LHCN-M2 (cell line): ENCODE measurements at regions not wholly inside any gene's neighbourhood (a gene's known extent, or its start where the extent isn't known, plus 50 kb on each side); places are given as distances from the start of the nearest gene placed in this dataset.
"Not testable (repeated sequence)": the region's sequence is repeated elsewhere in the genome, so short reads cannot be mapped to it uniquely, and the experiment has no call there.

Source experiments
- DNase-seq: peaks from one replicate; pipeline ENCODE4 v3.0.0-alpha.2; 2012; ENCODE audit warnings: low read depth

DNA sequence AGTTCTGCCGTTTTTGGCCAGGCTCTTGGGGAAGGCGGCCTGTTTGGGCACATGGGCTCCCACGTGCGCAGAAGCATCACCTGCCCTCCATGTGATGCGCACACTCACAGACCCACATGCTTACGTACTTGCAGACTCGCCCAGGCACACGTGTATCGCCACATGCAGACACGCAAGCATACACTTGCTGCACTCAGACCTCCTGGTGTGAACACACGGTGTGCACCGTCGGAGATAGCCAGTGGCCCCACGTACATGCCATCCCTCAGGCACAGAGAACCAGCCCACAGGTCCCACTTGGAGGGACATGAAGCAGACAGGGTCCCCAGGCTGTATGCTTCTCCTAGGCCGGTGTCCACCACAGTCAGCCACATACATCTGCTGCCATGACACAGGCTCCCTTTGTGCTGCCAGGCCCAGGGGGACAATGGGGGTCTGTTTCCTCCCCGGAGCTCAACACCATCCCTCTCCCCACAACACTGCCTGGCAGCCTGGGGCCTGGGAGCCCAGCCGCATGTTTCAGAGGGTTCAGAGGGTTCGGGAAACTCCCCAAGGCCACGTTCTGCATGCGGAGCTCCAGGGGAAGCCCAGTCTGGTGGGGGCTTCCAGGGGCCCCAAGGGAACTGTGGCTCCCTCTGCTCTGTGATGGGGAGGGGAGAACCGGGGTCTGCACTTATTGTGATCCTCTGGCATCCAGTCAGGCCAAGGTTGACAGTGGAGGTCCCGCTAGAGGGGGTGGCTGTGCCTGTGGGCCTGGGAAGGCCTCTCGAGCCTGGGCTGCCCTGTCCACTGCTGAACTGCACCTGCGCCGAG is 208.1 kb upstream of the HAAO start:
- DNase-seq = no peak

DNA sequence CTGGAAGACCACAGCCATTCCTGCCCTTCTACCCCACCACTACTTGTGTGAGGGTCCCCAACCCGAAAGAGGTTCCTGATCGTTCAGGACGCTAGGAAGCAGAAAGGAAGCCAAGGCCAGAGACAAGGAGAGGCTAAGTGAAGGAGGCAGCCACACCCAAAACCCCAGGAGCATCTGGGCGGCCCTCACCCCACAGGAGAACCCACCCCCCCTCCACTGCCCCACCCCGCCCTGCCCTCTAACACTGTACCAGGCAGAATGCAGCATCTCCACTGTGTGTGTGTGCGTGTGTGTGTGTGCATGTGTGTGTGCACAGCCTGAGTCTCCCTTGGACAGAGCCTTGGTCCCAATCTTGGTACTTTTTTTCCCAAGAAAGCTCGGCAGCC is 207.5 kb upstream of the HAAO start:
- DNase-seq = no peak

DNA sequence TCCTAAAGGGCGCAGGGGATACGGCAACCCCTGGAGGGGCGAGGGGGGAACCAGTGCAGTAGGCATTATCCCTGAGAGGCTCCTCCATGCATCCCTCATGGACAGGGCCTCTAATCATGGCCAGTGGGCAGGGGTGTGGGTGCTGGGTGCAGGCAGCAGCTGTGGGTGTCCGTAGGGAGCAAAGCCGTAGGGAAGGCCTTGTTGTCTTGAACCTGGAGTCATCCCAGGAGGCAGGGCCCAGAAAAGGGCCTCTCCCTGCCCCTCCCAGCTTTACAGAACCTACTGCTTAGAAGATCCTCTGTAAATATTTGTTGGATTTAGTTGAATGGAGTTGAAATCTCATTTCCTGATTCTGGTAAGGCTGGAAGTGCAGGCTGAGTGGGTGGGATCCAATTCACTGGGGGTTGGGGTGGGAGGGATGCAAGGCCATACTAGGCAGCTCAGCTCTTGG is 207.0 kb upstream of the HAAO start:
- no peak for DNase-seq

DNA sequence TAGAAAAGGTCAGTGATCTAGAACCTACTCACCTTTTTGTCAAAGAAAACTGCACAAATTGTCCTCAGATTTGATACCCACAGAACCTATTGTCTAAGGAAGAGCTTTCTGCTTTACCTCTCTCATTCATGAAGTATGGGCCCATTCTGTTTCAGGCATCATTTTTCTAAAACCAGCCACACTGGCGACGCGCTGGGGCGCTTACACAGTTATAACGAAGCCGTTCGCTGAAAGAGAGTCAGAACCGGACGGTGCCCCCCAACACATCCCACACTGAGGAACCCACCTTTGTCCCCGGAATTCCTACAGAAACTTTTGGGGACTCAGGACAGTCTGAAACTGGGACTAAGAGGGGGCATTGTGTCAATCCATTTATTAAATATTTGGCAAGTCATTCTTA is 206.3 kb upstream of the HAAO start:
- no peak for DNase-seq

DNA sequence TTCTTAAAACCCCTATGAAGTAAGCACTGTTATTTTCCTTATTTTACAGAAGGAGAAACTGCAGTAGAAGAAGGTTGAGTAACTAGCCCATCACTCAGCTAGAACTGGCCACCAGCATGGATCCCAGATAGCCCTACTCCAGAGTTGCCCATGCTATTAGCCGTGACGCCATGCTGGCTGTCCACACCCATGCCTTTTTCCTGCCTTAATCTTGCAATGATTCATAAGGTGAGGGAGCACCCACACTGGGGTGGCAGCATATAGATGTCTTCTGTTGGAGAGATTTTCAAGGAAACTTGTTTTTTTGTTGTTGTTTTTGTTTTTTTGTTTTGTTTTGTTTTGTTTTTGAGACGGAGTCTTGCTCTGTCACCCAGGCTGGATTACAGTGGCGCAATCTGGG is 204.1 kb upstream of the HAAO start:
- DNase-seq = no peak

DNA sequence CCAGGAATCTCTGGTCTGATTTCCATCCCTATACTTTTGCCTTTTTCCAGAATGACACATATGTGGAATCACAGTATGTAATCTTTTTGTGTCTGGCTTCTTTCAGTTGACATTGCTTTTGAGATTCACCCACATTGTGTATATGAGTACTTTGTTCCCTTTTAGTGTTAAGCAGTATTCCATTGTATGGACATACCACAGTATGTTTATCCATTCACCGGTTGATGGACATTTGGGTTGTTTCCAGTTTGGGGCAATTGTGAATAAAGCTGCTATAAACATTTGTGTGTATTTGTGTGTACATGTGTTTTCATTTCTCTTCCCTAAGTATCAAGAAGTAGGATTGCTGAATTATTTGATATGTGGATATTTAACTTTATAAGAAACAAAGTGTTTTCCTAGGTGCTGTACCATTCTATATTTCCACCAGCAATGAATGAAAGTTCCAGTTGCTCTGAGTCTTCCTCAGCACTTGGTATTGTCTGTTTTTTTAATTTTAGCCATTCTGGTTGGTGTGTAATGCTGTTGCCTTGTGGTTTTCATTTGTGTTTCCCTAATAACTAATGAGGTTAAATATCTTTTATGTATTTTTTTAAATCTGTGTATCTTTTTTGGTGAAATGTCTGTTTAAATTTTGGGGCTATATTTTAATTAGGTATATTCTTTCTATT is 203.5 kb upstream of the HAAO start:
- DNase-seq = no peak

DNA sequence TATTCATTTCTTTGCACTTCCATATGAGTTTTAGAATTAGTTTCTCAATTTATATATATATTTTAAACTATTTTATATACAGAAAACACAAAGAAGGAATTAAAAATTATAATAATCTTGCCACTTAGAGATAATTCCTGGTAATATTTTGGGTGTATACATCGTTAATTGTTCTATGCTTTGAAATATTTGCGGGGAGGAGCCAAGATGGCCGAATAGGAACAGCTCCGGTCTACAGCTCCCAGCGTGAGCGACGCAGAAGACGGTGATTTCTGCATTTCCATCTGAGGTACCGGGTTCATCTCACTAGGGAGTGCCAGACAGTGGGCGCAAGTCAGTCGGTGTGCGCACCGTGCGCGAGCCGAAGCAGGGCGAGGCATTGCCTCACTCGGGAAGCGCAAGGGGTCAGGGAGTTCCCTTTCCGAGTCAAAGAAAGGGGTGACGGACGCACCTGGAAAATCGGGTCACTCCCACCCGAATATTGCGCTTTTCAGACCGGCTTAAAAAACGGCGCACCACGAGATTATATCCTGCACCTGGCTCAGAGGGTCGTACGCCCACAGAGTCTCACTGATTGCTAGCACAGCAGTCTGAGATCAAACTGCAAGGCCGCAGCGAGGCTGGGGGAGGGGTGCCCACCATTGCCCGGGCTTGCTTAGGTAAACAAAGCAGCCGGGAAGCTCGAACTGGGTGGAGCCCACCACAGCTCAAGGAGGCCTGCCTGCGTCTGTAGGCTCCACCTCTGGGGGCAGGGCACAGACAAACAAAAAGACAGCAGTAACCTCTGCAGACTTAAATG is 197.1 kb upstream of the HAAO start:
- not testable (repeated sequence) for DNase-seq

DNA sequence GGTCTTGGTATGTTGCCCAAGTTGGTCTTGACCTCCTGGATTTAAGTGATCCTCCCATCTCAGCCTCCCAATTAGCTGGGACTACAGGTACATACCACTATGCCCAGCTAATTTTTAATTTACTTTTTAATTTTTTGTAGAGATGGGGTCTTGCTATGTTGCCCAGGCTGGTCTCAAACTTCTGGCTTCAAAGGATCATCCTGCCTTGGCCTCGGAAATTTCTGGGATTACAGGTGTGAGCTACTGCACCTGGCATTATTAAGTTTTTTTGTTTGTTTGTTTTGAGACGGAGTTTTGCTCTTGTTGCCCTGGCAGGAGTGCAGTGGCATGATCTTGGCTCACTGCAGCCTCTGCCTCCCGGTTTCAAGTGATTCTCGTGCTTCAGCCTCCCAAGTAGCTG is 195.7 kb upstream of the HAAO start:
- not testable (repeated sequence) for DNase-seq

DNA sequence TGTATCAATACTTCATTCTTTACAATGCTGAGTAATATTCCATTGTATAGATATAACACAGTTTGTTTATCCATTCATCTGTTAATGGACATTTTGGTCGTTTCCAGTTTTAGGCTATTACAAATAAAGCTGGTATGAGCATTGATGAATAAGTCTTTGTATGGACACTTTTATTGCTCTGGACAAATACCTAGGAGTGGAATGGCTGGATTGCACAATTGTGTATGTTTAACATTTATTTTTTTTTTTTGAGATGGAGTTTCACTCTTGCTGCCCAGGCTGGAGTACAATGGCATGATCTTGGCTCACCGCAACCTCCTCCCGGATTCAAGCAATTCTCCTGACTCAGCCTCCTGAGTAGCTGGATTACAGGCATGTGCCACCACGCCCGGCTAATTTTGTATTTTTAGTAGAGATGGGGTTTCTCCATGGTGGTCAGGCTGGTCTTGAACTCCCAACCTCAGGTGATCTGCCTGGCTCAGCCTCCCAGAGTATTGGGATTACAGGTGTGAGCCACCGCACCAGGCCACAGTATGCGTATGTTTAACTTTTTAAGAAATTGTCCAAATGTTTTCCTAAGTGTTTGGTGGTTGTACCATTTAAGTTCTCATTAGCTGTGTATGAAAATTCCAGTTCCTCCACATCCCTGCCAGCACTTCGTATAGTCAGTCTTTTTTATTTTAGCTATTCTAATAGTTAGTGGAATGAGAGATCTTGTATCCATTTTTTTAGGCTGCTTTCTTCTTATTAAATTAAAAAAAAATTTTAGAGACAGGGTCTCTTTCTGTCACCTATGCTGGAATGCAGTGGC is 194.9 kb upstream of the HAAO start:
- no peak for DNase-seq

DNA sequence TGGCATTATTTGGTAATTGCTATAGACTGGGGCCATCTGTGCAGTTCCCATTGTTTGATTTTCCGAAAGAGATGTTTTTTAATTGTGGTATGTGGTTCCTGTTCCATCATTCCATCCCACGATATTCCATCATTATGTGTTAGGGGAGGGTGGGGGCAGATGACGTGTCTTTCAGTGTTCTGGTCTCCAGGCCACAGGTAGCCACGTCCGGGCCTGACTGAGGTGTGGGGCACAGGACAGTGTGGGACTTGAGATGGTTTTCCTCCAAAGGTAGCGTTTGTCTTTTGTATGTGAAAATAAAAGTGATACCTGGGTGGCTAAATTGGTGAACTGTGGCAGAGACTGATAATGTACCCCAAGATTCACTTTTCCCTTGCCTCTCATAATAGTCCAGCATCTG is 192.2 kb upstream of the HAAO start:
- DNase-seq = no peak

DNA sequence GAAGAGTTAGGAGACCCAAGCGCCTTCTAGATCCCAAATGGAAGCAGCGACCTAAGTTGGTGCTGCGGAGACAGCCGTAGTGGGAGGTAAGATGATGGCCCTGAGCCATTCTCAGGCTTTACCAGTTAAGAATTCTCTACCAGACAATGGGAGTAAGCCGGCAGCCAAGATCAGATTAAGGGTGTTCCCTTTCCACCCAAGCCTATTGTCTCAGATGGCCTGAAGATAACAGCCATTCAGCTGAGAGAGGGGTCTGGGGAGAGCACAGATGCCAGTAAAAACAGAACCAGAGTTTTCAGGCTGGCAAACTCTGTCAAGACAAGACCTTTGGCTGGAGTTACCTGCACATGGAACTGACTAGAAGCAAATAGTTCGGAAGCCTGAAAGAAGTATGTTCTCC is 191.7 kb upstream of the HAAO start:
- DNase-seq = no peak

DNA sequence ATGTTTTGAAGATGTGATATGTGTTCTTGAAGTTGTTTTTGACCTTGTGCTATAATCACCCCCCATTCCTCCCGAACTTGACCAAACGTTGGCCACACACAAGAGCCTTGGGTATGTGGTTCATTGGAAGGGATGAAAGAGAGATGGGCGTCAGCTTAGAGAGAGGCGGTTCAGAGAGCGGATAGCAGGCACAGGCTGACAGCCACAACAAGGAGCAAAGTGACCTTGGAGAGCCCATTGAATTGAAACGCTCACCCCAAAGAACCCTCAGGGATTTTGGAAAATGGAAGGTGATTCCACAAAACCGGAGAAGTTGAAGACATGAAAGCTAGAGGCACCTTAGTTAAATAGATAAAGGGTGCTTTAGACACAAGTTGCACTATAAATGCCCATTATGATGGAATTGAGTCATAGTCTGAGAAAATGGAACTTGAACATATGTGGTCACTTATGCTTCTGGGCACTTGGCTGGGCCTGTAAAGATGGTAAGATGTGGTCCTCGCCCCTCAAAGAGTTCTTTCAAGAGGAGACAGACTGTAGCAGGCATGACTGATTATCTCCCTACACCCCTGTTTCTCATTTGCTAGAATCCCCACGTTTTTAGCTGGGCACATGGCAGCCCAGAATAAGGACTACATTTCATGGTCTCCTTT is 188.5 kb upstream of the HAAO start:
- DNase-seq = no peak

DNA sequence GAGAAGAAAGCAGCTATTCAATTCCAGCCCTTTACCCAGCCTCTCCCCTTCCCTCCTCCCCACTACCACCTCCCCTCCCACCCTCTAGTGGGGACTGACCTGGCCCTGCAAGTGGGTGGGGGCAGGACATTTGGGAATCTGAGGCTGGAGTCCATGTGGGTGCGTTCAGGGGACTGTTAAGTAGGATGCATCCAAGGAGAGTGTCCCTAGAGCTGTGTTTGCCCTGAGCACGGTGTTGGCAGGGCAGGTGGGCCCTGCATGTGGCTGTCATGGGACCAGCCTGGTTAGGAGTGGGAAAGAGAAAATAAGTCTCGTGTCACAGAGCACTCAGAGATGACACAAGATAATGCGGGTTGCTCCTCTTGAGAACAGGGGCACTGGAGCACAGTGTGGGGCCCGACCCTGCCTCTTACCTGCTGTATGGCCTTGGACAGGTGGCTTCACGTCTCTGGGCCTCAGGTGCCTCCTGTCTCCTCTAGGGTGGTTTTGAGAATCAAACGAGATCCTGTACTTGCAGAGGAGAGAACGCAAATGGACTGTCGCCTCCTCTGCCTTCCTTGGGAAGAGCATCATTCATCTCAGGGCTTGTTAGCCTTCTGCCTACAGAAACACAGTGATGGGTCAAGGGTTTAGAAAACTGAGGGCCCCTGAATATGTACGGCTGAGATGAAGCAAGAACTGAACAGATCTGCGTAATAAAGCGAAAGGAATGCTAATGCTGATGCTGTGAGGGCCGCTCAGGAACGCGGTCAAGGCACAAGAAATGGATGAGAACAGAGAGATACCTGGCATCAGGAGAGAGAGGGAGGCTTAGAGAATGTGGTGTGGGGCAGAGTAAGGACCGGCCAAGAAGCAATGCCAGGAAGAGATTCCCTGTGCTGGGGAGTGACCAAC is 187.7 kb upstream of the HAAO start:
- no peak for DNase-seq

DNA sequence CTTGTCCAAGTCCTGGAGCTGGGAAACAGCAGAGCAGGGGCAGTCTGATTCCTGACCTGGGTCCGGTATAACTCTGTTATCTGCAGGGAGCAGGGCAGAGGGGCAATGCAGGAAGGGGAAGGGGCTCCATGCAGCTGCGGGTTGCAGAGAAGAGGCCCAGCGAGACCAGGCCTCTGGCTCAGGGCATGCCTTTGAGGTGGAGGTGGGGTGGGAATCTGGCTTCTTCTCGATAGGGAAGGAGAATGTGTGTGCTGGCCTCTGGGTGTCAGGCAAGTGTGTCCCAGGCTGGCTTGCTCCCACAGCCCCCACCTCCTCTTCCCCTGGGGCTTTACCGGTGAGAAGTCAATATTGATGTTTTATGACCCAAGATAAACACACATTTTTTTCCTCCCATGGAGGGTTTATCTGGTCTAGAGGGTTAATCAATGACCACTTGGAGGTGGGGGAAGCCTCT is 187.1 kb upstream of the HAAO start:
- DNase-seq = no peak

DNA sequence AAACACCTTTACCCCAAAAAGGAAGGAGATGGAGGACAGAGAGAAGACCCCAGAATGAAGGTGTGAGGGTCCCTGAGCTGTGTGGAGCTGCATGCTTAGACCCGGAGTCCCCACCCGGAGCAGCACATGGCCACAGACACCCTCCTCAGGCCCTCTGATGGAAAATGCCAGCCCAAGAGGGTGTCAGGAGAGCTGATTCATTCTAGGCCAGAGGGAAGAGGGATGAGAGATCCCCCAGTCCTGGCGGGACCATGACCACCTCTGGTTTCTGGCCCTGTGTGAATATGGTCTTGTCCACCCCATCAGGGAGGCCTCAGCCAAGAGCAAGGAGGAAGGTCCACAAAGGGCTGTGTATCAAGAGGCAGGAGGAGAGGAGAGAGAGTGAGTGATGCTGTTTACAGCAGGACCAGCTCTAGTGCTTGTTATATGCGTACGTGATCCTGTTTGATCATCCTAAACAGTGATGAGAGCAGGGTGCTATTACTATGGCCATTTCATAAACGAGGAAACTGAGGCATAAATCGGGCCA is 186.6 kb upstream of the HAAO start:
- no peak for DNase-seq

DNA sequence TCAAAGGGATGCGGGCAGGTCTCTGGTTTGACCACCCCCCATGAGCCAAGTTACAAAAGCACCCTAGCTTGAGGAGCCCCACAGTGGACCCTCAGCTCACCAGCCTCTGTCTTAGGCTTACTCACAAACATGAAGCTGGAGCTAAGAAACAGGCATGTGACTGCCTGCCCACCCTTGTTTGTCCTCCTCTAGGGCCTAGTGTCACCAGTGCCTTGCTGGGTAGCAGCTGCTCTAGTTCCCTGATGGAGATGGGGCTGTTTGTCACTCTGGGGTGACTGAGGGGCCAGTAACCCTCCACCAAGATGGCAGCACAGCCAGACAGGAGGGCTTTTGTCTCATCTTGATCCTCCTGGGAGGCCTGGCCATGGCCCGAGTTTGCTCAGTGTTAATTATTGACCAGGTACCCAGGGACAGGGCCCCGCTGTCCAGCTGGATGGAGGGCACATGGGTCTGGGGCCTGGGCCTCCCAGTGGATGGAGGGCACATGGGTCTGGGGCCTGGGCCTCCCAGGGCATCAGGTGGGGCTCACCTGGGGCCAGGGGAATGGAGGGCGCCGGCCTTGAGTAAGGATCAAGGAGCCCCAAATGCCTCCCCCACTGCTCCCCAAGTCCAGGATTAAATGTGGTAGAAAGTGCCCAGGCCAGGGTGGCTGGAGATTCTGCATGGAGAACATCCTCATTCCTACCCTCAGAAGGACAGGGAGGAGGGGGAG is 185.9 kb upstream of the HAAO start:
- no peak for DNase-seq

DNA sequence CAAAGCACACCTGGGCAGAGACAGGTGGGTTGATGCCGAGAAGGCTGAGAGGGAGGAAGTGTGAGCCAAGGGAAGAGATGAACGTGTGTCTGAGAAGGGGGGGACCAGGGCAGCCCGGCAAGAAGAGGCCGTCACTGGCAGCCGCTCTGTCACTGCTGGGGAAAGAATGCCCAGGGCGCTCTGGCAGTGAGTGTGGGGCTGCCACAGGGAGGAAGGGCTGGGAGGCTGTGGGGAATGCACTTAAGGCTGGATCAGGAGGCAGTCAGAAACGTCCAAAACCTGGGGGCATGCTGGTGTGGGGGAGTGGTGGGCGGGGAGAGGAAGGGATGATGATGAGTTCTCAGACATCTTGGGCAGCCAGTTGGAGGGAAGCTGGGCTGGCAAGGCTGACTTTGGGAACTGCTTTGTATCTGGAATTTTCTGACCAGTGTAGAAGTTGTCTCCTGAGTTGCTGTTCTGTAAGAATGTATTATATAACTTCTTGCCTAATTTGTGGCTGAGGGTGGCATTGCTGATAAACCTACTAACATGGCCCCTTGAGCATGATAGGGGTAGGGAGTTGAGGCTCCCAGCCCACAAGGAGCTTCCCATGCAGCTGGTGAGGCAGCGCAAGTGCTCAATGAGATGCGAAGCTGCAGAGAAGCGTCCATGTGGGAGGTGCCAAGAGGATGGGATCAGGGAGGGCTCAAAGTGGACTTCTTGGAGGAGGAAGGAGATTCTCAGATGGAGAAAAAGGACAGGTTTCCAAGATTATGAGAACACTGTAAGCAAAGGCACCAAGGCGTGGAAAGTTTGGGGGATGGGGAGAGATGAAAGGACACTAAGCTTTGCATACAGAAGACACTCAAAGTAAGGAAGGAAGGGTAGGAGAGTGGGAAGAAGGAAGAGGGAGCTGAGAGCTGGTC is 185.1 kb upstream of the HAAO start:
- DNase-seq = no peak

DNA sequence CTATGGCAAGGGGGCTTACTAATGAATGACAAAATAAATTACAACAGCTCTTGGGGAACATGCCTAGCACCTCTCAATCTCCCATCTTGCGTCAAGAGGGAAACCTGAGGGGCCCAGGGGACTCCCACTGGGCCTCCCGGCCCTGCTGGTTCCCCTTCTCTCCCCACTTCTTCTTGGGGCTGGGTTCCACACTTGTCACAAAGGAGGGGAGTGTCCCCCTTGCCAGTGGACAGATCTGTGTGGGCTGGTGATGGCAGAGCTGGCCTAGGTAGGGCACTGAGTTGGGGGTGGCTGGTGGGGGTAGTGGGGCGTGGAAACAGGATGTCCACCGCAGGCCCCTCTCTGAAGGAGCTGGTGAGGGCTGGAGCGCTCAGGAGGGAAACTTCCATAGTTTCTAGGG is 184.0 kb upstream of the HAAO start:
- DNase-seq = no peak
